HS-27A (cell line): ENCODE measurements at regions not wholly inside any gene's neighbourhood (a gene's known extent, or its start where the extent isn't known, plus 50 kb on each side); places are given as distances from the start of the nearest gene placed in this dataset.

Experiments
- DNase-seq: peaks from one replicate; pipeline ENCODE4 v3.0.0-alpha.2; 2012; ENCODE audit warnings: low read depth, missing footprints

DNA sequence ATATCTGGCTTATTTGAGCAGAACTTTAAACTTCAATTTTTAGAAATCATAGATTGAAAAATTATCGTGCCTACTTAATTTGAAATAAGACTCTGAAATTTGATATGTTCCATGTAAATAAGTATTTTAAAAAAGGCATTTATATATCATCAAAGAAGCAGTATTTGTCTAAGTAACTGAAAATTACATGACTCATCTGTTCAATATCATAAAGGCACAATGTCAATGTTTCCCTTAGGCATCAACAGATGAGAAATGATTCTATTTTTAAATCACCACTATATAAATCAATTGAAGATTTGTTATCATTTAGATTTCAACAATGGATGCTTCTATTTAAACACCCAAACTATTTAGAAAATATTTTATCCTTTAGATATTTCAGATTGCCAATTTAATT lies 142.9 kb upstream of the POU5F2 start:
- no peak for DNase-seq

DNA sequence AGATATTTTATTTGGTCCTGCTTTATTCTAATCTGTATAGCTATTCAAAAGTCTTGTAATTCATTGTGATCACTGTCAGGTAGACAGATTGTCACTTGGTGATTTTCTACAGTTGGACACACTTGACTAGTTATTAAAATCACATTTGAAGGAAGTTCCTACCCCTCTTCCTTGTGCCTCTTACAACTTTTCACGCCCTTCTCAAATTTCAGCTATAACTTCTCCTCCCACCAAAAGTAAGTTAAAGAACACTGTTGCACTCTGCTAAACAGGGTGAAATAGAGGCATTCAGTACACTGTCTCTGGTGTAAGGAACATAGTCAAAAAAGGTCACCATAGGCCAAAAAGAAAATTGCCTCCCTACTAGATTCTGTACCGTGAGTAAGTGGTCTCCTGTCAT lies 142.1 kb upstream of the POU5F2 start:
- DNase-seq: no peak

DNA sequence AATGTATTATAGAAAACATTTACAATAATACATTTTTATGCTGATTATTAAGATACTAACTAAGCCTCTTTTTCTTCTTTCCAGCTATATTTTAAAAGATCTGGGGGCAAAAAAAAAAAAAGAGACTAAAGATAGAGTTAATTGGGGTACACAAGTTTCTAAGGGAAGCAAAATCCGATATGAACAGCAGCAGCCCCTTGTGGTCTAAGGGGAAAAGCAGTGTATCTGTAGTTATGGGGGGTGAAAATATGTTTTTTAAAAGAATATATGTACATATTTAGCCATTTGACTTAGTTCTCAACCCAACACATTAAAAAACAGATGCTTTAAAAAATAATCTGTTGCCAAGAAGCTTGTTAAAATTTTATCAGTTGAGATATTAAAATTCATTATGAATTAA lies 134.3 kb upstream of the POU5F2 start:
- DNase-seq: no peak

DNA sequence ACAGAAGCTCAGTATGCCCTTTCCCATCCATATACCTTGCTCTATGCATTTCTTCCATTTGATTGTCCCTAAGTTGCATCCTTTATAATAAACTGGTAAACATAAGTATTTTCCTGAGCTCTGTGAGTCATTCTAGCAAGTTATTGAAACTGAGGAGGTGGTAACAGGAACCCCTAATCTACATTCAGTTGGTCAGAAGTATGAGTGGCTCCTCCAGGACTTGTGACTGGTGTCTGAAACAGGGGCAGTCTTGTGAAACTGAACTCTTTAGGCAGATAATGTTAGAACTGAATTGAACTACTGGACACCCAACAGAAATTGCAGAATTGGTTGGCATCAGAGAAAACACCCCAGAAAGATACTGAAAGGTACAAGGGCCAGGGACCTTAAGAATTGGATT lies 133.1 kb upstream of the POU5F2 start:
- no peak for DNase-seq

DNA sequence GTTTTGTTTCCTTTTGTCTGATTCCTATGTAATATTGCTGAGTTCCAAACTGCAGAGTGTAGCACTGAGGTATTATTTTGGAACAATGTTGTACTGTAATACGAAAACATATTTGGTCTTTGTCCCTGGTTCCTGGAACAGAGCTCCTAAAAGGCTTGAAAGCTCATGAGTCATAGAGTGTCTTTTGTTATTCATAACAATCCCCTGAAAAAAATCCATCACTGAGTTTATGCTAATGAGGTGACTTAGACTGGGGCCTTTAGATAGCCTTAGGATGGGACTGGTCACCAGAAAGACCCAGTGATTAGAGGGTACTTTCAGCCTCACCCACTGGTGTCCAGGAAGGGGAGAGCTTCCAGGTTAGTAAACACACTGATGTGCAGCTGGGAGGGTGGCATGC lies 132.7 kb upstream of the POU5F2 start:
- no peak for DNase-seq

DNA sequence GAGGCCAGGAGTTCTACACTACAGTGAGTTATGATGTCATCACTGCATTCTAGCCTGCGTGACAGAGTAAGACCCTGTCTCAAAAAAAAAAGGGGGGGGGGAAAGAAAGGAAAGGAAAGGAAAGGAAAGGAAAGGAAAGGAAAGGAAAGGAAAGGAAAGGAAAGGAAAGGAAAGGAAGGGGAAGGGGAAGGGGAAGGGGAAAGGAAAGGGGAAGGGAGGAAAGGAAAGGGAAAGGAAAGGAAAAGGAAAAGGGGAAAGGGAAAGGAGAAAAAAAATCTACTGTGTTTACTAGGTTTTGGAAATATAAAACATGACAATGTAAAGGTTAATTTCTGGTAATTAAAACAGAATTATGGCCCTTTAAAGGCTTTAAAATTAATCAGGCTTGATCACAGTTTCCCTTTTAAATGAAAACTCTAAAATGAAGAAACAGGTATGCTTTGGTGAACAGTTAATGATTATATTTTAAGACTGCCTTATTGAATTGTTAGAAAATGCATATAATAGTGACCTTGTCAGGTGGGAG lies 131.9 kb upstream of the POU5F2 start:
- DNase-seq: no peak

DNA sequence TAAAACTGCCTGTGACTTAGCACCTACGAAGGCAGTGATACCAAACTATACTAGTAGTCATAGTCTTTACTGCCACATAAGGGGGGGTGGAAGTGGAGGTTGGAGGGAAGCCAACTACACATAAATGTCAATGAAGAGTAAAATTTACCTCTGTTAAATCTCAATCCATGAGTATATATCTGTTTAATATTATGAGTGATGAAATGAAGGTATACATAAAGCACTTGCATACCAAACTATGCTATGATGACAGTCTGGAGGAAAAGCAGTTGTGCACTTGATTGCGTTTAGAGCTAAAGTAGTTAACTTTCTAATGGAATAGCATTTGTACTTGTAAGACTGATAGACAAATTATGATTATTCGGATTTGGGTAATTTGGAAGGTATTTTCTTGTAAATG lies 129.2 kb upstream of the POU5F2 start:
- no peak for DNase-seq

DNA sequence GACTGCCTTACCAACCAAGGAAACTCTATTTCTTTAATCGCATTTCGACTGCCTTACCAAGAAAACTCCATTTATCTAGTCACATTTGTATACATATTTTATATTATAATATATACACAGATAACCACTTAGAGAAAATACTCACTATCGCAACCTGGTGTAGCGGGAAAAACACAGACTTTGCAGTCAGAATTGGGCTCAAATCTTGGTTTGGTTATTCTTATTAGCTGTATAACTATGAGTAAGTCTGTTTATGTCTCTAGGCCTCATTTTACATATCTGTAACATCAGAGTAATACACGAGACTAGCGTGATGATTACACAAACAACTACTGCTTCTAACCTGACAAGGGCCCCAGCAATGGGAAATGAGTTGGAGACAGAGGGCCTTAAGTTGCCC lies 127.5 kb upstream of the POU5F2 start:
- no peak for DNase-seq

DNA sequence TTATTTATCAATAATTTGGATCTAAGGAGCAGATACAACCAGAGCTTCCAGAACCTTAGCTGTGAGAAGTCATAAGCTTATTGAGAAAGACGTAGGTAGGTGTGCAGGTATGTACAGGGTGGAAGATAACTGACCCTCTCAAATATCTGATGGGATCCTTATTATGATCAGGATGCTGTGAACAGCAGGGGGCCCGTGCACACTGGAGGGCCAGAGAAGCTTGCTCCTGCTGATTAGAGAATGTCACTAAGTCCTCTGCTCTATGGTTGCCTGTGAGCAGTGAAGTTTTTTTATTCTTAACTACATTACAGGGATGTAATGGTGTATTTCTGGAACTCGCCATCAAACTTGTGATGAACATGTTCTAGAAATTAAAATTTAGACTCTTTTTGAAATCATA lies 108.9 kb upstream of the POU5F2 start:
- no peak for DNase-seq

DNA sequence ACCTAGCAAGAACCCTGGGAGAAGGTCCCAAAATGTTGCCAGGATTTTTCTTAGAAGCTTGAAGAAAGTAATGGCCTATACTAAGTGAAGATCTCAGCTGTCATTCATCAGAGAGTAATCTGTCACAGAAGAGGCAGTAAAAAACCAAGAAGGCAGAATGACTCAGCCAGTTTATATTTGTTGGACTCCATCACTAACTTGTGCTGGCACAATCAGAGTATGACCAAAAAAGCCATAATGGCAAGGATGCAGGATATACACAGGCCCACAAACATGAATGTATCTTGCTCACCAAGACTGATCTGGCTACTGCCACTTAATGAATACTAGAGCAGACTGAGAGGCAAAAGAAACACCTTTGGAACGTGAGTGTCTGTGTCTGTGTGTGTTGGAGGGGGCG lies 104.0 kb upstream of the POU5F2 start:
- no peak for DNase-seq

DNA sequence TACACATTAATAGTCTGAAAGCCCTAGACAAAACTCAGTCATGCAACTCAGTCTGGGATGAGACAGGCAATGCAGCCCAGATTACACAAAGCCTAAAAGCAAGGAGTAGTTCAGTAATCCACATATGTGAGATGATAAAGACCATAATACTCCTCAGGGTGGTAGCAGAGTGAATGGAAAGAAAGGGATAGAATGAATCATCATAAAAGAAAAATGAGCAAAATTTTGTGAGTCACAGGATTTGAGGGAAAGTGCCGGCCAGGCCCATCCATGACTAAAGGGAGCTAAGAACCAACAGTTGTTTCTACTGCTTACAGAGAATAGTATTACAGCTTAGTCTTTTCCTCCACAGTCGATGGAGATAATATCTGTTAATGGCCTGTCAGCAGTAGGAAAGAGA lies 90.0 kb upstream of the POU5F2 start:
- peak; percentile 50 for DNase-seq

DNA sequence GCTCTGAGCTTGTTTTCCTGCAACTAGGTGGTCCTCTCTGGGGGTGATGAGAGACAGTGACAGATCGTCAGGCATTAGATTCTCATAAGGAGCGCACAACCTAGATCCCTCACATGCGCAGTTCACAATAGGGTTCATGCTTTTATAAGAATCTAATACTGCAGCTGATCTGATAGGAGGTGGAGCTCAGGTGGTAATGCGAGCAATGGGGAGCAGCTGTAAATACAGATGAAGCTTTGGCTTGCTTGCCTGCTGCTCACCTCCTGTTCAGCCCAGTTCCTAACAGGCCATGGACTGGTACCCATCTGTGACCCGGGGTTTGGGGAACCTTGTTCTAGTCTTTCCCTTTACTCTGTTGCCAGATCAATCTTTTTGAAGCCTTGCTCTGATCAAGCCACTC lies 89.5 kb upstream of the POU5F2 start:
- no peak for DNase-seq

DNA sequence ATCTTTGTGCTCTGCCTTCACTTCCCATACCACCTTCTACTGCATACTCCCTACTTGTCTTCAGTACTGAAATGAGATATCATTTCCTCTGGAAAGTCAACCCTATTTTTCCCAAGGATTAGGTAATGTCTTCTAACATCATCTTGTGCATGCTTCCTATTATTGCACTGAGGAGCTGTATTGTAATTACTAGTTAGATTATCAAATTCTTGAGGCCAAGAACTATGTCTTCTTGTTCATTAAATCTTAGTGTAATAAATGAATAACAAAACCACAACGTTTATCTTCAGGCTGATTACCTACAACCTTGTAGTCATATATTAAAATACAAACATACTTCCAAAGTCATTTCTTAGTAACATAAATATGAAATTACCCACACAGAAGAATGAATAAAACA lies 87.9 kb upstream of the POU5F2 start:
- DNase-seq: no peak

DNA sequence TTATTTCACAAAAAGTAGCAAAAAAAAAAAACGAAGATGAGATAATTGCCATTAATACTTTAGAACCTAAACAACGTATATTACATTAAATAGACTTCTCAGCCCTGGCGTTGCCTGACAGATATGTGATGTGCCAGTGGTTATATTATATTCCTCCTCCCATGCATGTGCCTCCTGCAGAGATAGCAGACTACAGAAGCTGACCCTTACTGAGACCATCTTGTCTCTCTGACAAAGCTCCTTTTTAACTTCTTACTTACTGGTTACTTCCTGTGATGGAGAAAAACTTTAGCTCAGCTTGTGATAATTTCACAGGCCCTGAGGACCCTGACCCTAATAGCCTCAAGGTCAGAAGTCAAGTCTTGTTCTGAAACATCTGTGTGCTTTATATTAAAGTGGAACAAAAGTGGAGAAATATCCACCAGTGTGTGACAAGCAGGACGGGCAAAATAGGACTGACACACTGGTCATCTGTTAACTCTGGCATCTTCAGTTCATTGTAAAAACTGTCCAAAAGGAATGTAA lies 80.6 kb upstream of the POU5F2 start:
- DNase-seq: no peak

DNA sequence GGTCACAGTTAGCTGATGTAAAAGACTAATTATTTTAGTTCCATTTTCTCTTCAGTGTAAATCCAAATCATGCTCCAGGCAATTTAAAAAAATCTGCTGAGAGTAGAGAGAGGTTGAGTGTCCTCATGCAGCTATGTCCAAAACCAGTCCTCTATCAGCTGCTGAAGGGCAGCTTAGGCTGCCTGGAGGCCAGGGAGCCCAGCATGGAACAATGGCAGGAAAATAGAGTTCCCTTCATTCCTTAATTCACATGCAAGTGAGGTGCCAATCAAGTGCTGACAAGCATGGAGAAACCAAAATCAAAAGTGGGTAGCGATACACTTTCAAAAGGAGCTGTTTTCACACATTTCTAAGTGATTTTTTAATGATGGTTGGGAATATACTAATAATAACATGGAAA lies 78.3 kb upstream of the POU5F2 start:
- no peak for DNase-seq

DNA sequence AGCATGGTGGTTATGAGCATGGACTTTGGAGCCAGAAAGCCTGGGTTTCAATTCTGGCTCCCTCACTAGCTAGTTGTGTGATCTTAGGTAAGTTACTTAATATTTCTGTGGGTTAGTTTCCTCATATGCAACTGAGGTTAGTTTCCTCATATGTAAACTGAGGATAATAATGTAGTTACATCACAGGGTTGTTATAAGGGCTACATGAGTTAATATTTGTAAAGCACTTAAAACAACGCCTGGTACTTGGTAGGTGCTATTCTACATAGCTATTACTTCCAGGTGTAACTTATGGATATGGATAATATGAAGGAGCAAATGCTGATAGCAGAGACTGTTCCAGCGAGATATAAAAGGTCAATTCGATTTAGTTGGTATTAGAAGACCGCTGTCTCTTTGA lies 69.4 kb upstream of the POU5F2 start:
- DNase-seq: no peak

DNA sequence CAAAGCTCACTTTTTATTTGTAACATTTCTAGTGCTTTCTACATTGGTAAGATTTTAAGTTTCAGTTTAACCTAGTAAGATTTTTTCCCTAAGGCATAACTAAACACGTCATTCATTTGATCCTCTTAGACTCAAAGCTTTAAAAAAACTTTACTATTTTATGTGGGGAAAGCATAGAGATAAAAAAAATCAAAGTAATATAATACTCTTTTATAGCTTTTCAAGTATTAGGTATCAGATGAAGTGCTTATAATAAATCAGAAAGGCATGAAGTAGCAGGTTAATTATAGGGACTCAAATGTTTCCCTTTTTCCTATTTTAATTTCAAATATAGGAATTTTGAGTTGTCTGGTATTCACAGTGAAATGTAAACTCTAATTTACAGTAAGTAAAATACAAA lies 68.0 kb upstream of the POU5F2 start:
- no peak for DNase-seq

DNA sequence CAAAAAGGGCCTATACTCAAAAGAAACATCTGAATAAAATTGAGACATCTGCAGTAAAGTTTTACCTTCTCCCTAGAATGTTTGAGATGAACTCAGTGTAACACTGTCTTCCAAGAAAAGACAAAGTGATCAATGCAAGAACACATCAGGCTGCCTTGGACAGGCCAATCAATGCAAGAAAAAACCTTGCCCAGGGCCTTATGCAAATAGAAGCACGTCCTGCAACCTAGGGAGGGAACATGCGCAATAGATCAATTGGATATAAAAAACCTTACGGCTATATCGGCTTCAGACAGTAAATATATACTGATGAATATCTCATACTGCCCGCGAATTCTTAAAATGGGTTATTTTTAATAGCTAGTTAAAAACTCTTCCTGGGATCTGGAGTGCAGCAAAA lies 66.4 kb upstream of the POU5F2 start:
- DNase-seq: no peak

DNA sequence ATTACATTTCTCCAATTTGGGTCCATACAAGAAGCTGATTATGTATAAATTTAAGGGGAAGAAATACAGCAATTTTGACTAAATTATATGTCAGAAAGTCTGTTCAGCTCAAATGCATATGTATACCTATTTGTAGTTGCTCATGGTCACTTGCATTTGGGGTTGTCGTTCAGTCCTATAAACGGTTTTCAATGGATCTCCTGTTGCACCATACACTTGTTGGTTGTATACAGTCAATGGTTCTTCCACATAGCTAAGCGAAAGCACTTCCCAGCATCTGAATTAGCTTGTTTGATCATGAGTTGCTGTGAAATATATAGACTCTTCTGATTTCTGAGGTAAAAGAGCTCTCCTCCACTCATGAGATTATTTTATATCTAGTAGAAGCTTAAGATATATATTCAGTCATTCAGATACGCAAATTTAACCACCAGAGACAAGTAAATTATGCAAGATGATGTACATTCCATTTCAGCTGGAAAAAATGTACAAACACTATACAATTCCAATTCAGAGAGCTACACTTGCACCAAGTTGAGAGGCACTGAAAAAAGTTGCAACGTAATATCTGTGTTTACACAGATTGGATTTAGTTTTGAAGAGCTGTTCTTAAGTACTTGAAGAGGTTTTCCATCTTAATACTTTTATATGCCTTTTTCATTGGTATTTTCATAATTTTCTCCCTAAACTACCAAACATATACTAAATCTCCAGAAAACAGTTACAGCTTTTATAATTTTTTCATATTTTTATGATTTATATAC lies 64.4 kb upstream of the POU5F2 start:
- DNase-seq: no peak

DNA sequence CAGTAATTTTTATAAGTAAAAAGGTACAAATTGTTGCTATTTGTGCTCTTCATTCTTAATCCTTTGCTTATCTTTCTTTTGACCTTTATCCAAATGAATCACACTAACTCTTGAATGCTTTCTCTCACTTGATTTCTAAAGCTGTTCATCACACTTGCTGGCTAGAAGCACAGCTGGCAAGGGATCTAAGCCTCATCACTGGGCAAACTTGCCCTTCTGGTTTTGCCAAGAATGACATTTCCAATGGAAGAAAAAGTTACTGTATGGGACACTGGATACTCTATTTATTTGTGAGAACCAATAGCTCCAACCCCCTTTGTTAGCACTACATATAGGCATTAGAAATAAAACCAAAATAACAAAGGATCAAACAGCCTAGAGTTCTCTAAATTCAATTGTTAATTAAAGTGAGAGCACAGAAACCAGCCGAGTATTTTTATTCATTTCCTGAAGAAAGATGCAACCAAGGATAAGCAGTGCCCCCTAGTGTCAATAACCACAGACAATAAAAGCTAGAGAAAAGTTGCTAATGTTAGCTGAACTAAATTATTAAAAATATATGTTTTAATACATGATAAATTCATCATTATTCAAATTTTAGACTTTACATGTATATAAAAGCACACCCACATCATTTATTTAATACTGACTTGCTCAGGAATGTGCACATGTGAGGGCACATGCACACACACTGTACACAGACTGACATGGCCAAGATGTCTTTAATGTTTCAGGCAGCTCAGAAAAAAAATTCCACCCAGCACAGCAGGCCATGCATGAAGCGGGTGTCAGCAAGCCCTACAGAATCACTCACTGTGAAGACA lies 59.8 kb upstream of the POU5F2 start:
- DNase-seq: no peak

DNA sequence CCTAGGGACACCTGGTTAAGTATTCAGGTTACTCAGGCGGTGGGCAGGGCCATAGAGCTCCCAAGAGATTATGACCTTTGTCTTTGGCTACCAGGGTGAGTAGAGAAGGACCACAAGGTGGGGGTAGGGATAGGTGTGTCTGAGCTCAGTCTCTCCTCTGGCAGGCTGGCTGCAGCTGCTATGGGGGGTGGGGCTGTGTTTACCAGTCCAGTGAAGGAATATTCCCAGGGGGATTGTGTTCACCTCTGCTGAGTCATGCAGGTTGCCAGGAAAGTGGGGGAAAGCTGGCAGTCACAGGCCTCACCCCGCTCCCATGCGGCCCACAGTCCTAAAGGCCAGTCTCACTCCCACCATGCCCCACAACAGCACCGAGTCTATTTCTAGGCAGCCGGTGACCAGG lies 53.6 kb upstream of the POU5F2 start:
- DNase-seq: no peak

DNA sequence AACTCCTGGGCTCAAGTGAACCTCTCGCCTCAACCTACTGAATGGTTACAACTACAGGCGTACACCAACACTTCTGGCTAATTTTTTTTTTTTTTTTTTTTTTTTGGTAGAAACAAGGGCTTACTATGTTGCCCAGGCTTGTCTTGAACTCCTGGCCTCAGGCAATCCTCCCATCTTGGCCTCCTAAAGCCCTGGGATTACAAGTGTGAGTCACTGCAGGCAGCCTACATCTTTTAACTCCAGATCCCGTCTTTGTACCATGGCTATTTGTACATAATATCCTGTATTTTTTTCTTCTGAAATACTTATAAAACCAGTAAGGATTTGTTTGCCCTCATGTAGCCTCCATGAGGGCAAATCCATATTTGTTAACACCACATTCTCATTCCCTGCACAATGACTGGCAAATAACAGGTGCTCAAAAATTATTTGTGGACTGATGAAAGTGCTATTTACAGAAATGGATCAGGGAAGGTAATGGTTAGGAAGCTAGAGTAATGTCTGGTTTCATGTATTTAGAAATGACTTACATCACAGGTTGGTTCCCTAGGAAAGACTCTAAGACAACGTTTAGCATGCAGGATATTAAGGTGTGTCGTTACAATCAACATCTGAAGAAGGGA lies 51.9 kb upstream of the POU5F2 start:
- DNase-seq: no peak

DNA sequence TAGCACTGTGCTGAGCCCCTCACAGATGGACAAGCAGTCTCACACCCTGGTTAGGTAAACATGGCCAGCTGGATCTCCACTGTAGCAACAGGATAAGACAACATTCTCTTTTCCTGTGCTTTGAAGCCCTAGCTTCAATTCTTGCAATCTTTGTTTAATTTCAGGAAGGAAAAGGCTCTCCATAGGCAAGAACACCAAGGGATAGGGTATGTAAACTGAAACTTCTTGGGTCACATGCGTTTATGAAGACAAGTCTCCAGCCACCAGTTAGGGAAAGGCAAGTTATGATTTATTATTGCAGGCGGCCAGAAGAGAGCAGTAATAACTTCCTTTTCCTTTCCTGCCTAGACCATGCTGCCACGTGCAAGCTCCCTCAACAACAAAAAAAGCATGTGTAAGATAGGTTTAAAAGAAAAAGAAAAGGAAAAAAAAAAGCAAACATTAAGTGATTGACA lies 50.1 kb upstream of the POU5F2 start:
- DNase-seq: no peak
